ENCODE measurements at regions not wholly inside any gene's neighbourhood (a gene's known extent, or its start where the extent isn't known, plus 50 kb on each side); places are given as distances from the start of the nearest gene placed in this dataset.

DNA sequence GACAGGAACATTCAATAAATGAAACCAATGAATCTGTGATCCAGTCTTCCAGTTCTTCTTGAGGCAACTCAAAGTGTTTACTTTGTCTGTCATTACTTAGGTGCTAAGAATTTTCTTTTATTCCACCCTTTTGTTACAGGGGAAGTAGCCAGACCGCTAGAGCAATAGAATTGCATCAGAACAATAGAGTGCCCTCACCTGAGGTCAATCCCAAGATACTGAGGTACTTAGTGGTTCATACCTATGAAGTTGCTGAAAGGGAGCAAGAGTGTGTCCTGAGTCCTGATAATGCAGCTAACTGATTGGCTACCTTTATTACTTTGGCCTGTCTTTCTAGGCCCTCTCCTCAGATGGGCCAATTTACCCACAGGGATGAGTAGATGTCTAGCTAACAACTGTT is 359.4 kb upstream of the KCNH7 start:
- no peak for TF ChIP-seq POLR2A (IDR thresholded peaks at IDR 0.05)
- TF ChIP-seq, protein P1, sequence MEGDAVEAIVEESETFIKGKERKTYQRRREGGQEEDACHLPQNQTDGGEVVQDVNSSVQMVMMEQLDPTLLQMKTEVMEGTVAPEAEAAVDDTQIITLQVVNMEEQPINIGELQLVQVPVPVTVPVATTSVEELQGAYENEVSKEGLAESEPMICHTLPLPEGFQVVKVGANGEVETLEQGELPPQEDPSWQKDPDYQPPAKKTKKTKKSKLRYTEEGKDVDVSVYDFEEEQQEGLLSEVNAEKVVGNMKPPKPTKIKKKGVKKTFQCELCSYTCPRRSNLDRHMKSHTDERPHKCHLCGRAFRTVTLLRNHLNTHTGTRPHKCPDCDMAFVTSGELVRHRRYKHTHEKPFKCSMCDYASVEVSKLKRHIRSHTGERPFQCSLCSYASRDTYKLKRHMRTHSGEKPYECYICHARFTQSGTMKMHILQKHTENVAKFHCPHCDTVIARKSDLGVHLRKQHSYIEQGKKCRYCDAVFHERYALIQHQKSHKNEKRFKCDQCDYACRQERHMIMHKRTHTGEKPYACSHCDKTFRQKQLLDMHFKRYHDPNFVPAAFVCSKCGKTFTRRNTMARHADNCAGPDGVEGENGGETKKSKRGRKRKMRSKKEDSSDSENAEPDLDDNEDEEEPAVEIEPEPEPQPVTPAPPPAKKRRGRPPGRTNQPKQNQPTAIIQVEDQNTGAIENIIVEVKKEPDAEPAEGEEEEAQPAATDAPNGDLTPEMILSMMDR (IDR thresholded peaks at IDR 0.05 in 4 of 5, conservative IDR thresholded peaks at IDR 0.05 in 1 of 5), result no peak
